HCT116 (cell line): ENCODE measurements at regions not wholly inside any gene's neighbourhood (a gene's known extent, or its start where the extent isn't known, plus 50 kb on each side); places are given as distances from the start of the nearest gene placed in this dataset.

ENCODE experiments used
- ATAC-seq: fragments of 200-7000 bp; cut with Tn5 transposase; 2 replicates; pipeline ENCODE4 v1.9.1; 2020; ENCODE audit warnings: mild to moderate bottlenecking, moderate library complexity
- BruUV-seq: library from RNA; stranded (reverse); fragments of 400-500 nt; replicated peaks from 2 replicates; lab custom pipeline; 2021; lab: Mats Ljungman, UMichigan
- CTCF ChIA-PET: fragments of 300-600 bp; sonication (Branson Sonifier 250); formaldehyde crosslinking; loops from one replicate; lab custom pipeline; 2021; ENCODE audit warnings: antibody characterized with exemption; lab: Charles Lee
- POLR2A ChIA-PET: fragments of 300-600, 350-600 bp; sonication (Branson Sonifier 250); formaldehyde crosslinking; loops from one replicate; lab custom pipeline; 2021; ENCODE audit warnings: antibody characterized with exemption; lab: Charles Lee
- RAD21 ChIA-PET, 2 experiments: fragments of 300-600 bp; sonication (Branson Sonifier 250); formaldehyde crosslinking; loops; one replicate each; lab custom pipeline; 2023; ENCODE audit warnings: low total read pairs in 2 of 2; ENCODE audit not compliant: uncharacterized antibody in 2 of 2, unreplicated experiment in 2 of 2, low non-redundant PET in 1 of 2; lab: Charles Lee
- DNase-seq: peaks from one replicate; pipeline ENCODE4 v3.0.0-alpha.2; 2010; ENCODE audit warnings: low read depth, low spot score
- H2AFZ ChIP-seq: fragments of 200-600 bp; shearing (Covaris generic), sonication (generic); 2 replicates; pipeline ENCODE4 v1.6.1; 2017; ENCODE audit warnings: low read depth, mixed run types, mixed read lengths, antibody characterized with exemption, low read length; ENCODE audit not compliant: poor library complexity, severe bottlenecking
- H3K27ac ChIP-seq: 2 replicates; pipeline ENCODE4 v1.5.1; 2012; ENCODE audit warnings: low read depth, low read length
- H3K27me3 ChIP-seq: fragments of 200-600 bp; sonication (generic); 2 replicates; pipeline ENCODE4 v1.6.1; 2016; ENCODE audit warnings: mixed run types, low read length, mixed read lengths; ENCODE audit not compliant: insufficient read depth
- H3K36me3 ChIP-seq, 2 experiments: fragments of 200-500 bp in 1 of 2; fragments of 200-600 bp in 1 of 2; sonication (Bioruptor generic) in 1 of 2; sonication (generic) in 1 of 2; 2 replicates each; pipeline versions ENCODE4 v1.5.1 to v1.6.1; 2014 to 2016; ENCODE audit warnings: low read length in 2 of 2, inconsistent platforms in 1 of 2, mixed read lengths in 1 of 2, mixed run types in 1 of 2; ENCODE audit not compliant: insufficient read depth in 2 of 2, control insufficient read depth in 1 of 2
- H3K4me1 ChIP-seq, 2 experiments: fragments of 200-600 bp in 1 of 2; sonication (generic) in 1 of 2; 2 replicates each; pipeline versions ENCODE4 v1.5.1 to v1.6.1; 2012 to 2017; ENCODE audit warnings: low read length in 2 of 2, inconsistent platforms in 1 of 2, mild to moderate bottlenecking in 1 of 2, mixed read lengths in 1 of 2, mixed run types in 1 of 2, moderate library complexity in 1 of 2; ENCODE audit not compliant: insufficient read depth in 2 of 2, control insufficient read depth in 1 of 2
- H3K4me2 ChIP-seq: fragments of 200-600 bp; sonication (generic); 2 replicates; pipeline ENCODE4 v1.6.1; 2017; ENCODE audit warnings: mixed run types, low read length, mixed read lengths
- H3K4me3 ChIP-seq, 2 experiments: fragments of 200-600 bp in 1 of 2; sonication (generic) in 1 of 2; replicated peaks in 1 of 2; 2 replicates each; pipeline ENCODE4 v1.5.1; 2011 to 2016; ENCODE audit warnings: low read length in 2 of 2, control low read depth in 1 of 2, low read depth in 1 of 2, mild to moderate bottlenecking in 1 of 2, mixed read lengths in 1 of 2, mixed run types in 1 of 2
- H3K79me2 ChIP-seq: fragments of 200-600 bp; sonication (generic); 2 replicates; pipeline ENCODE4 v1.6.1; 2017; ENCODE audit warnings: mild to moderate bottlenecking, mixed run types, low read length, moderate library complexity, mixed read lengths; ENCODE audit not compliant: insufficient read depth
- H3K9ac ChIP-seq: fragments of 200-600 bp; sonication (generic); 2 replicates; pipeline ENCODE4 v1.6.1; 2016; ENCODE audit warnings: low read length, mixed read lengths
- H3K9me2 ChIP-seq: fragments of 200-600 bp; sonication (generic), shearing (Covaris generic); 2 replicates; pipeline ENCODE4 v1.6.1; 2017; ENCODE audit warnings: mixed run types, mild to moderate bottlenecking, moderate library complexity; ENCODE audit not compliant: insufficient read depth
- H3K9me3 ChIP-seq, 2 experiments: fragments of 200-500 bp in 1 of 2; fragments of 200-600 bp in 1 of 2; sonication (Bioruptor generic) in 1 of 2; sonication (generic) in 1 of 2; 2 replicates each; pipeline ENCODE4 v1.6.1; 2014 to 2017; ENCODE audit warnings: low read length in 2 of 2, mixed read lengths in 2 of 2, inconsistent platforms in 1 of 2, low read depth in 1 of 2, mild to moderate bottlenecking in 1 of 2, mixed run types in 1 of 2, moderate library complexity in 1 of 2; ENCODE audit not compliant: control insufficient read depth in 1 of 2, insufficient read depth in 1 of 2
- H4K20me1 ChIP-seq: fragments of 200-600 bp; sonication (generic), shearing (Covaris generic); 2 replicates; pipeline ENCODE4 v1.6.1; 2017; ENCODE audit warnings: mixed run types, mild to moderate bottlenecking, moderate library complexity; ENCODE audit not compliant: insufficient read depth
- EZH2phosphoT487 ChIP-seq: fragments of 200-600 bp; IDR thresholded peaks from 2 replicates; pipeline ENCODE4 v1.6.1; 2018; ENCODE audit warnings: antibody characterized with exemption, borderline replicate concordance
- POLR2AphosphoS5 ChIP-seq: IDR thresholded peaks from 2 replicates; pipeline ENCODE4 v1.6.1; 2011; ENCODE audit warnings: mild to moderate bottlenecking, low read depth, low read length, moderate library complexity
- TCF7L2 ChIP-seq: IDR thresholded peaks from 2 replicates; pipeline ENCODE4 v1.7.0; 2011; ENCODE audit warnings: borderline replicate concordance, inconsistent platforms; ENCODE audit not compliant: insufficient read depth, insufficient read length; ENCODE audit errors: extremely low read depth
- YY1 ChIP-seq: IDR thresholded peaks from 2 replicates; pipeline ENCODE4 v1.6.1; 2011; ENCODE audit warnings: low read length, low read depth, moderate library complexity, mild to moderate bottlenecking; ENCODE audit not compliant: insufficient replicate concordance; ENCODE audit errors: extremely low read depth
- intact Hi-C: fragments of 100-400 bp; cut with micrococcal nuclease; formaldehyde crosslinking; loops from 2 replicates; pipeline ENCODE4 v1.10.0; 2022
- TF ChIP-seq, protein P1 (sequence below): IDR thresholded peaks from 2 replicates; pipeline ENCODE4 v1.6.1; 2012; ENCODE audit warnings: low read depth
- TF ChIP-seq, protein P2 (sequence below), 3 experiments: fragments of 200-600 bp in 1 of 3; sonication (generic) in 1 of 3; IDR thresholded peaks in 2 of 3; conservative IDR thresholded peaks in 1 of 3; 2 replicates each; pipeline ENCODE4 v1.5.1; 2012 to 2017; ENCODE audit warnings: low read depth in 2 of 3, low read length in 2 of 3, antibody characterized with exemption in 1 of 3, borderline replicate concordance in 1 of 3, control low read depth in 1 of 3, mild to moderate bottlenecking in 1 of 3, mixed read lengths in 1 of 3, mixed run types in 1 of 3, moderate library complexity in 1 of 3; ENCODE audit not compliant: insufficient read depth in 1 of 3
- TF ChIP-seq, protein P3 (sequence below): IDR thresholded peaks from 2 replicates; pipeline ENCODE4 v1.6.1; 2011; ENCODE audit warnings: mild to moderate bottlenecking, low read length, moderate library complexity; ENCODE audit not compliant: insufficient replicate concordance; ENCODE audit errors: extremely low read depth

- no peaks in the 10 kb centered on the region for H3K9me2 ChIP-seq
- H3K9ac ChIP-seq = no peak overlapping the region
- peaks cover 6 to 9% of the 10 kb centered on the region in 2 experiments; a peak in 2 of 4 replicates for H3K9me3 ChIP-seq
- no peak overlapping the region for H3K27ac ChIP-seq
- no peak overlapping the region for H2AFZ ChIP-seq
- no peaks in the 10 kb centered on the region for H3K4me1 ChIP-seq
- BruUV-seq = no TSS peak
- intact Hi-C loops = no loop called here
- POLR2A ChIA-PET = no interaction called here
- H4K20me1 ChIP-seq = no peaks in the 10 kb centered on the region
- RAD21 ChIA-PET = no interaction called here
- H3K4me3 ChIP-seq = no peak overlapping the region
- TF ChIP-seq TCF7L2 (no peak), YY1 (no peak), POLR2AphosphoS5 (no peak), EZH2phosphoT487 (no peak)
- TF ChIP-seq, protein P1, sequence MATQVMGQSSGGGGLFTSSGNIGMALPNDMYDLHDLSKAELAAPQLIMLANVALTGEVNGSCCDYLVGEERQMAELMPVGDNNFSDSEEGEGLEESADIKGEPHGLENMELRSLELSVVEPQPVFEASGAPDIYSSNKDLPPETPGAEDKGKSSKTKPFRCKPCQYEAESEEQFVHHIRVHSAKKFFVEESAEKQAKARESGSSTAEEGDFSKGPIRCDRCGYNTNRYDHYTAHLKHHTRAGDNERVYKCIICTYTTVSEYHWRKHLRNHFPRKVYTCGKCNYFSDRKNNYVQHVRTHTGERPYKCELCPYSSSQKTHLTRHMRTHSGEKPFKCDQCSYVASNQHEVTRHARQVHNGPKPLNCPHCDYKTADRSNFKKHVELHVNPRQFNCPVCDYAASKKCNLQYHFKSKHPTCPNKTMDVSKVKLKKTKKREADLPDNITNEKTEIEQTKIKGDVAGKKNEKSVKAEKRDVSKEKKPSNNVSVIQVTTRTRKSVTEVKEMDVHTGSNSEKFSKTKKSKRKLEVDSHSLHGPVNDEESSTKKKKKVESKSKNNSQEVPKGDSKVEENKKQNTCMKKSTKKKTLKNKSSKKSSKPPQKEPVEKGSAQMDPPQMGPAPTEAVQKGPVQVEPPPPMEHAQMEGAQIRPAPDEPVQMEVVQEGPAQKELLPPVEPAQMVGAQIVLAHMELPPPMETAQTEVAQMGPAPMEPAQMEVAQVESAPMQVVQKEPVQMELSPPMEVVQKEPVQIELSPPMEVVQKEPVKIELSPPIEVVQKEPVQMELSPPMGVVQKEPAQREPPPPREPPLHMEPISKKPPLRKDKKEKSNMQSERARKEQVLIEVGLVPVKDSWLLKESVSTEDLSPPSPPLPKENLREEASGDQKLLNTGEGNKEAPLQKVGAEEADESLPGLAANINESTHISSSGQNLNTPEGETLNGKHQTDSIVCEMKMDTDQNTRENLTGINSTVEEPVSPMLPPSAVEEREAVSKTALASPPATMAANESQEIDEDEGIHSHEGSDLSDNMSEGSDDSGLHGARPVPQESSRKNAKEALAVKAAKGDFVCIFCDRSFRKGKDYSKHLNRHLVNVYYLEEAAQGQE = no peak
- TF ChIP-seq, protein P2, sequence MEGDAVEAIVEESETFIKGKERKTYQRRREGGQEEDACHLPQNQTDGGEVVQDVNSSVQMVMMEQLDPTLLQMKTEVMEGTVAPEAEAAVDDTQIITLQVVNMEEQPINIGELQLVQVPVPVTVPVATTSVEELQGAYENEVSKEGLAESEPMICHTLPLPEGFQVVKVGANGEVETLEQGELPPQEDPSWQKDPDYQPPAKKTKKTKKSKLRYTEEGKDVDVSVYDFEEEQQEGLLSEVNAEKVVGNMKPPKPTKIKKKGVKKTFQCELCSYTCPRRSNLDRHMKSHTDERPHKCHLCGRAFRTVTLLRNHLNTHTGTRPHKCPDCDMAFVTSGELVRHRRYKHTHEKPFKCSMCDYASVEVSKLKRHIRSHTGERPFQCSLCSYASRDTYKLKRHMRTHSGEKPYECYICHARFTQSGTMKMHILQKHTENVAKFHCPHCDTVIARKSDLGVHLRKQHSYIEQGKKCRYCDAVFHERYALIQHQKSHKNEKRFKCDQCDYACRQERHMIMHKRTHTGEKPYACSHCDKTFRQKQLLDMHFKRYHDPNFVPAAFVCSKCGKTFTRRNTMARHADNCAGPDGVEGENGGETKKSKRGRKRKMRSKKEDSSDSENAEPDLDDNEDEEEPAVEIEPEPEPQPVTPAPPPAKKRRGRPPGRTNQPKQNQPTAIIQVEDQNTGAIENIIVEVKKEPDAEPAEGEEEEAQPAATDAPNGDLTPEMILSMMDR (IDR thresholded peaks at IDR 0.05 in 2 of 3, conservative IDR thresholded peaks at IDR 0.05 in 1 of 3; ENCODE audit: borderline replicate concordance in 1 of 3, insufficient read depth in 1 of 3, low read depth in 2 of 3, low read length in 2 of 3) = no peak
- TF ChIP-seq, protein P3, sequence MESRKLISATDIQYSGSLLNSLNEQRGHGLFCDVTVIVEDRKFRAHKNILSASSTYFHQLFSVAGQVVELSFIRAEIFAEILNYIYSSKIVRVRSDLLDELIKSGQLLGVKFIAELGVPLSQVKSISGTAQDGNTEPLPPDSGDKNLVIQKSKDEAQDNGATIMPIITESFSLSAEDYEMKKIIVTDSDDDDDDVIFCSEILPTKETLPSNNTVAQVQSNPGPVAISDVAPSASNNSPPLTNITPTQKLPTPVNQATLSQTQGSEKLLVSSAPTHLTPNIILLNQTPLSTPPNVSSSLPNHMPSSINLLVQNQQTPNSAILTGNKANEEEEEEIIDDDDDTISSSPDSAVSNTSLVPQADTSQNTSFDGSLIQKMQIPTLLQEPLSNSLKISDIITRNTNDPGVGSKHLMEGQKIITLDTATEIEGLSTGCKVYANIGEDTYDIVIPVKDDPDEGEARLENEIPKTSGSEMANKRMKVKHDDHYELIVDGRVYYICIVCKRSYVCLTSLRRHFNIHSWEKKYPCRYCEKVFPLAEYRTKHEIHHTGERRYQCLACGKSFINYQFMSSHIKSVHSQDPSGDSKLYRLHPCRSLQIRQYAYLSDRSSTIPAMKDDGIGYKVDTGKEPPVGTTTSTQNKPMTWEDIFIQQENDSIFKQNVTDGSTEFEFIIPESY = no peak
- TF ChIP-seq, all 23 proteins: peak for 0
- no peak for ATAC-seq
- Histone ChIP-seq H3K36me3 (no peaks in the 10 kb centered on the region), H3K27me3 (no peaks in the 10 kb centered on the region), H3K4me2 (no peak overlapping the region), H3K79me2 (no peaks in the 10 kb centered on the region)
- no peak for DNase-seq
- CTCF ChIA-PET = no interaction called here
Observed at GRCh38 chr9:118533850-118534249, 829.6 kb downstream of the TLR4 start.
